SK-N-MC (cell line): ENCODE measurements at regions not wholly inside any gene's neighbourhood (a gene's known extent, or its start where the extent isn't known, plus 50 kb on each side); places are given as distances from the start of the nearest gene placed in this dataset.

Experiments
- DNase-seq: peaks from one replicate; pipeline ENCODE4 v3.0.0-alpha.2; 2011; ENCODE audit warnings: low read depth, low spot score
- H3K27ac ChIP-seq: fragments of 200-600 bp; sonication (generic); 2 replicates; pipeline ENCODE4 v1.5.1; 2016; ENCODE audit warnings: mixed run types
- H3K36me3 ChIP-seq: fragments of 200-600 bp; sonication (generic); 2 replicates; pipeline ENCODE4 v1.6.1; 2017; ENCODE audit warnings: antibody characterized with exemption, low read length, mixed read lengths; ENCODE audit not compliant: insufficient read depth
- H3K4me3 ChIP-seq: fragments of 200-600 bp; sonication (generic); 2 replicates; pipeline ENCODE4 v1.5.1; 2016
- H3K9ac ChIP-seq: fragments of 200-600 bp; sonication (generic); 2 replicates; pipeline ENCODE4 v1.8.0; 2017; ENCODE audit warnings: mixed run types, mixed read lengths; ENCODE audit not compliant: insufficient read length
- H3K9me3 ChIP-seq: fragments of 200-600 bp; sonication (generic); 2 replicates; pipeline ENCODE4 v1.6.1; 2017; ENCODE audit warnings: low read depth, mild to moderate bottlenecking, antibody characterized with exemption, low read length, moderate library complexity, mixed read lengths
- EZH2 ChIP-seq: fragments of 200-600 bp; sonication (generic); IDR thresholded peaks from one replicate; pipeline ENCODE4 v1.6.1; 2017; ENCODE audit warnings: antibody characterized with exemption
- FOXP2 ChIP-seq: optimal IDR thresholded peaks from 2 replicates; pipeline ENCODE3; 2011; ENCODE audit warnings: mild to moderate bottlenecking, moderate library complexity; ENCODE audit not compliant: insufficient read depth; ENCODE audit errors: extremely low read length, control extremely low read depth
- POLR2AphosphoS5 ChIP-seq: IDR thresholded peaks from 2 replicates; pipeline ENCODE4 v1.6.1; 2012; ENCODE audit warnings: mild to moderate bottlenecking, low read depth, low read length, borderline replicate concordance

GRCh38 chr12:102740141-102740955, 176.7 kb downstream of the PAH start:
- H3K9ac ChIP-seq: peak overlapping the region; percentile 57
- no peaks in the 10 kb centered on the region for H3K36me3 ChIP-seq
- no peak overlapping the region for H3K4me3 ChIP-seq
- peak overlapping the region; percentile 72 for H3K27ac ChIP-seq
- H3K9me3 ChIP-seq: no peaks in the 10 kb centered on the region
- peak; percentile 82 for DNase-seq
- TF ChIP-seq FOXP2: no peak
- TF ChIP-seq POLR2AphosphoS5: no peak
- no peak for TF ChIP-seq EZH2

- H3K27ac ChIP-seq: no peak overlapping the region
- H3K9ac ChIP-seq: no peak overlapping the region
- H3K36me3 ChIP-seq: no peaks in the 10 kb centered on the region
- TF ChIP-seq POLR2AphosphoS5 (no peak), FOXP2 (no peak), EZH2 (no peak)
- no peak overlapping the region for H3K4me3 ChIP-seq
- no peaks in the 10 kb centered on the region for H3K9me3 ChIP-seq
- no peak for DNase-seq
Measured at GRCh38 chr12:102736328-102736727, 180.7 kb downstream of the PAH start.

GRCh38 chr12:102735104-102735503, 181.9 kb downstream of the PAH start:
- TF ChIP-seq EZH2: no peak
- TF ChIP-seq FOXP2: no peak
- TF ChIP-seq POLR2AphosphoS5: no peak
- Histone ChIP-seq H3K9ac (no peak overlapping the region), H3K27ac (no peak overlapping the region), H3K4me3 (no peak overlapping the region), H3K36me3 (no peaks in the 10 kb centered on the region), H3K9me3 (no peaks in the 10 kb centered on the region)
- no peak for DNase-seq

GRCh38 chr12:102730996-102731395, 186.0 kb downstream of the PAH start:
- DNase-seq: no peak
- H3K27ac ChIP-seq: no peak overlapping the region
- H3K4me3 ChIP-seq: no peak overlapping the region
- no peak for TF ChIP-seq EZH2
- no peak for TF ChIP-seq FOXP2
- no peak for TF ChIP-seq POLR2AphosphoS5
- no peaks in the 10 kb centered on the region for H3K9me3 ChIP-seq
- H3K36me3 ChIP-seq: no peaks in the 10 kb centered on the region
- H3K9ac ChIP-seq: no peak overlapping the region

- no peak overlapping the region for H3K27ac ChIP-seq
Measured at GRCh38 chr12:102728506-102729242, 188.4 kb downstream of the PAH start.

GRCh38 chr12:102726686-102727085, 190.4 kb downstream of the PAH start:
- DNase-seq: no peak
- no peaks in the 10 kb centered on the region for H3K9me3 ChIP-seq
- H3K9ac ChIP-seq: no peak overlapping the region
- H3K4me3 ChIP-seq: no peak overlapping the region
- no peak overlapping the region for H3K27ac ChIP-seq
- TF ChIP-seq EZH2 (no peak), POLR2AphosphoS5 (no peak), FOXP2 (no peak)
- H3K36me3 ChIP-seq: no peaks in the 10 kb centered on the region

More at GRCh38 chr12:102728506-102729242, 188.4 kb downstream of the PAH start:
- no peaks in the 10 kb centered on the region for H3K9me3 ChIP-seq
- no peak for TF ChIP-seq FOXP2
- TF ChIP-seq POLR2AphosphoS5: no peak
- no peak for TF ChIP-seq EZH2
- no peaks in the 10 kb centered on the region for H3K36me3 ChIP-seq
- no peak for DNase-seq
- no peak overlapping the region for H3K4me3 ChIP-seq
- no peak overlapping the region for H3K9ac ChIP-seq

GRCh38 chr12:102722147-102722546, 194.9 kb downstream of the PAH start:
- H3K9me3 ChIP-seq: no peaks in the 10 kb centered on the region
- H3K4me3 ChIP-seq: no peak overlapping the region
- no peak overlapping the region for H3K9ac ChIP-seq
- H3K27ac ChIP-seq: no peak overlapping the region
- no peak for TF ChIP-seq POLR2AphosphoS5
- TF ChIP-seq FOXP2: no peak
- TF ChIP-seq EZH2: no peak
- no peak for DNase-seq
- no peaks in the 10 kb centered on the region for H3K36me3 ChIP-seq

- TF ChIP-seq EZH2 (no peak), POLR2AphosphoS5 (no peak), FOXP2 (no peak)
- H3K36me3 ChIP-seq: no peaks in the 10 kb centered on the region
- H3K27ac ChIP-seq: no peak overlapping the region
- no peak overlapping the region for H3K9ac ChIP-seq
- no peaks in the 10 kb centered on the region for H3K9me3 ChIP-seq
- DNase-seq: no peak
- no peak overlapping the region for H3K4me3 ChIP-seq
Measured at GRCh38 chr12:102708108-102708507, 208.9 kb downstream of the PAH start.
